Fibroblast of skin of right quadriceps (primary cell): ENCODE measurements at regions not wholly inside any gene's neighbourhood (a gene's known extent, or its start where the extent isn't known, plus 50 kb on each side); places are given as distances from the start of the nearest gene placed in this dataset.
"Not testable (repeated sequence)": the region's sequence is repeated elsewhere in the genome, so short reads cannot be mapped to it uniquely, and the experiment has no call there.

Experiments used
- DNase-seq: peaks from one replicate; pipeline ENCODE4 v3.0.0-alpha.2; 2013

DNA sequence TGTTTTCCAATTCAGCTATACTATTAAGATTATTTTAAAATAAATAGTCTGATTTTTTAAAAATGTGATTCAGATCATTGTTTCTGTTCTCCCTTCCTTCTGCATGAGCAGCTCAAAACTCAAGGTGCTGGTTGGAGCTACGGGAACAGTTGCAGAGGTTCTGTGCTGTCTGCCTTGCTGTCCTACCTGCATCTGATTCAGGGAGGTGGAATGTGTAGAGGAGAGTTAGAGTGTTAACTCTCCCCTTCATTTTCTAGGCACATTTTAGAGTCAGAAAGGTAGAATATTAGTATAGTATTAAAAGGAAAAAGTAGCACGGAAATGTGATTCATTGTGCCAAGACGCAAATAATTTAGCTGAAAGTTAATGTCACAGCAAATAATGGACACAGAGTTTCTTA, 188.1 kb upstream of the SLC35B3 start:
- no peak for DNase-seq

DNA sequence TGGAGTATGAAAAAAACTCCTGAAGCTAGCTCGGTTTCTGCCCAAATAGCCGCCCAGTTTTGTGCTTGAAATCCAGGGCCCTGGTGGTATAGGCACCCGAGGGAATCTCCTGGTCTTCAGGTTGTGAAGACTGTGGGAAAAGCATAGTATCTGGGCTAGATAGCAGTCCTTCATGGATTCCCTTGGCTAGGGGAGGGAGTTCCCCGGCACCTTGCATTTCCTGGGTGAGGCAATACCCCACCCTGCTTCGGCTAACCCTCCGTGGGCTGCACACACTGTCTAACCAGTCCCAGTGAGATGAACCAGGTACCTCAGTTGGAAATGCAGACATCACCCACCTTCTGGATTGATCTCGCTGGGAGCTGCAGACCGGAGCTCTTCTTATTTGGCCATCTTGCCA, 184.5 kb upstream of the SLC35B3 start:
- DNase-seq = no peak

DNA sequence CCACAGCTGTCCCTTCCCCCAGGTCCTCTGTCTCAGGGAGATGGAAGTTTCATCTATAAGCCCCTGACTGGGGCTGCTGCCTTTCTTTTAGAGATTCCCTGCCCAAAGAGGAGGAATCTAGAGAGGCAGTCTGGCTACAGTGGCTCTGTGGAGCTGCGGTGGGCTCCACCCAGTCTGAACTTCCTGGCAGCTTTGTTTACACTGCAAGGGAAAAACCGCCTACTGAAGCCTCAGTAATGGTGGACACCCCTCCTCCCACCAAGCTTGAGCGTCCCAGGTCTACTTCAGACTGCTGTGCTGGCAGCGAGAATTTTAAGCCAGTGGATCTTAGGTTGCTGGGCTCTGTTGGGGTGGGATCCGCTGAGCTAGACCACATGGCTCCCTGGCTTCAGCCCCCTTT, 184.1 kb upstream of the SLC35B3 start:
- DNase-seq = not testable (repeated sequence)

DNA sequence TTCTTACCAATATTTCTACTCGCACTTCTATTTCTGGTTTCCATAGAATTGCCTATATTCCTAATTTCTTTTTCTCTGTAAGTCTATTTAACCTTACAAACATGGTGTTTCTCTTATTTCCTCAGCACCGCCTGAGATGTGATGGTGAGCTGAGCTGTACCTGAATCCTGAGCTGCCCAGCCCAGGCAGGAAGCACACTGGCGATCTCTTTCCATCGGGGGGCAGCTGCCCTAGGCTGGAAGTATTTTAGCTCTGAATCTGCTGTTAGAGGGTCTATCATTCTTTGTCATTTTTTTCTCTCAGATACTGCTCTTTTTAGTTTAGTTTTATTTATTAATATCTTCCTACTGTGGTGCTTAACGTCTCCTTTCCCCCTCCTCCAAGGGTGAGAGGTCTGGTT, 173.4 kb upstream of the SLC35B3 start:
- DNase-seq = no peak

DNA sequence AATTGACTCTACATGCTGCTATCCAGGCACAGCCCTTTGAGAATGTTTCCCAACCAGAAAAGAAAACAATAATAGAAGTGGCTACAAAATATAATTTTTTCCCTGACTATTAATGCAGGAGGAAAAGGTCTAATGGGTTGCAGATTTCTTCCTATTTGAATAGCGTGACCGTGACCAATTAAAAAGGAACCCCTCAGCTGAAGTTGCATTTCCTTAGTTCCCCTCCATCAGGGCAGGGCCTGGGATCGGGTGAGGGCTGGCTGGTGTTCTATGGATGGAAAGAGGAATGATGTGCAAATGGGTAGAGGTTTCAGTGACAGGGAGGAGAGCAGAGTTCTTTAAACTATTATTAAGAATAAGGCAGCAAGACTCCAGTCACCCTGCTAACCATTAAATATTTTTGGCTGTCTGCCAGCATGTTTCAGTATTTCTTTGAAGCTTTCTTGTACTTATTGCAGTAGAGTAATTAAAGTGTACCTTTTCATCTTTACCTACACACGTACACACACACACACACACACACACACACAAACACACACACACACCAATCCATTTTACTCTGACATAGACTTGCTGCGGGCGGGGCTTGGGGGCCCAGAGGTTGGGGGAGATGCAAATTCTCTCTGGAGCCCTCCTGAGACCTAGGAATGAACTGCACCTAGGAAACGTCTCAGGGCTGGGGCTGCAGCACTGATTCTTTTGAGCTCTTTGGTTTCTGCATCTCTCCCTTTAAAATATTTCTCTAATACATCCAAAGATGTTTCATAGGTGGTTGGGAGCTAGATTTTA, 154.8 kb upstream of the SLC35B3 start:
- DNase-seq = no peak

DNA sequence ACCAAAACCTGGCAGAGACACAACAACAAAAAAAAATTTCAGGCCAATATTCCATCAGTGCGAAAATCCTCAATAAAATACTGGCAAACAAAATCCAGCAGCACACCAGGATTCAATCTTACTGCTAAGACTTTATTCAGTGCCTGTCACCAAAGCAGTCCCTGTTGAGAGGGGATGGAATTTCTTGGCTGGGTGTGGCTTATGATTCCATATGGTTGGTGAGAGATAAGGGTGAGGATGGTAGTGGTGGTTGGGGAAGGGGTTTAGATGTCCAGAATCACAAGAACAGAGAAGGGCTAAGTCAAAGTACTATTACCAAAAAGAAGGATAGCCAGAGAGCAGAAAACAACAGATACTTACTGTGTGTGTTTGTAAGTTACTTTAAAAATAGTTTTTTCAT, 152.8 kb upstream of the SLC35B3 start:
- DNase-seq = no peak

DNA sequence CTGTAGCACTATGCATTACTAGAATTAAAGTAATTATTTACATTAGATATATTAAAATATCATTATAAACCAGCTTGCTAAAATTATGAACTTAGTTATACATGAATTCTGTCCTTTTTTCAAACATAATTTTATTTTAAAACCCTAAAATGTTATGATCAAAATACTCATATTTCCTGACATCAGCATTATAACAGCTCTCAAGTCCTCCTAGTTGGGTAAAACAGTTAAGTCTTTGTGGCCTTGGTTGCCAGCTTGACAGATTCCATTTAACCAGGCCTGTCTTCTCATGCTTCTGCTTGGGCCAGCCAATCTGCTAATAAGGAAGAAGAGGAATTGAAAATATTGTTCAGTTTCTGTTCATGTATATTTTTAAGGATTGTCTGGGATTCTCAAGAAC, 147.9 kb upstream of the SLC35B3 start:
- DNase-seq = no peak

DNA sequence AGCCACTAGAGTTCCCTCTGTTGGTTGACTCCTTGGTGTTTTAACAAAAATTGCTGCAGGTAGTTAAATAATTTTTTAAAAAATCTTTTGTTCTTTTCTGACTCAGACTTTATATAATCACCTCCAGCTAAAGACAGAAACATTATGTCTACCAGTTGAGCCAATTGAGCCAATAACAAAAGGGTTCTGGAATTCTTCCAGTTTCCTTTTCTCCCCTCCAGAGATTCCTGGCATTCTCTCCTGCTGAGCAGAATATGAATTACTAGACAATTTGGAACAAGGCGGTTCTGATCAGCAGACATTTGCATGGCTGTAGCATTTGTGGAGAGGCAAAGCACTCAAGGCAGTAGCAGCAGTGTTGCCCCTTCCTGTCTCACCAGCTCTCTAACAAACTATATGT, 144.0 kb upstream of the SLC35B3 start:
- DNase-seq = no peak

DNA sequence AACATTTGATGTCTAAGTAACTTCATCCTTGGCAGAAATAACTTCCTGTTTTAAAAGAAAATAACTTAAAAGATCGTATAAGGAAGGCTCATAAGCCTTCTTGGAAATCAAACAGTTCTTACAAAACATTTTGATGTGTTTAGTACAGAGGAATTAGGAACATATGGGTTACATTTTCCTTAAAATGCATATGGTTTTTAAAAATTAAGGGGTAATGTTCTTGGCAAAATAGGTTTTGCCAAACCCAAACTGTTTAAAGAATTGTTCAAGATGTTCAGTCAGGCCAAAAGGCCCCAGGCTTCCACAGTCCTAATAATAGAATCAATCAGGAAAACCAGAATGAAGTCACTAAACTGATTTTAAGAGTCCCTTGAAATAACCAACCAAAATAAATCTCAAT, 142.7 kb upstream of the SLC35B3 start:
- DNase-seq = no peak

DNA sequence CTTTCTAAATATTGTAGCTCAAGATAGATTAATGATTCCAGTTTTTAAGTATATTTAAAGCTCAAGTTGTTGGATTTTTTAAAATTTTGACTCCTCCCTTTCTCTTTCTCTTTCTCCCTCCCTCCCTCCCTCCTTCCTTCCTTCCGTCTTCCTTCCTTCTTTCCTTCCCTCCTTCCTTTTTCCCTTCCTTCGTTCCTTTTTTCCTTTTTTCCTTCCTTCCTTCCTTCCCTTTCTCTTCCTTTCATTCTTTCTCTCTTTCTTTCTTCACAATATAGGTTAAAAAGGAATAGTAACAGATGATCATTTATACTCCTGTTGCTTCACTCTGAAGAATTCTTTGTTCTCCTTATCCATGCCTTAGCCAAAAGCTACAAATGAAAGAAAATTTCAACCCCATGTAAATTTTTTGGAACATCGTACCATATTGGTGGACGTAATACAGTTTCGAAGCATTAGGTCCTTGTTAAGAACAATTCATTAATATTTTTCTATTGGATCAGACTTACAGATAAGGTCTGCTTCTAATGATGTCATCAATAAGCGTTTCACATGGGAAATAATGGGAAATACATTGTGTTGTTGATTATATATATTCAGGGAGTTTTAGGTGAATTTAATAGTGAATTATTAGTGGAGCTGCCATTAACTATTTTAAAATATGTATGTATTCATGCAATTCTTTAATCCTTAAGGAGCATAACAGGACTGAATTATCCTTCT, 139.6 kb upstream of the SLC35B3 start:
- no peak for DNase-seq

DNA sequence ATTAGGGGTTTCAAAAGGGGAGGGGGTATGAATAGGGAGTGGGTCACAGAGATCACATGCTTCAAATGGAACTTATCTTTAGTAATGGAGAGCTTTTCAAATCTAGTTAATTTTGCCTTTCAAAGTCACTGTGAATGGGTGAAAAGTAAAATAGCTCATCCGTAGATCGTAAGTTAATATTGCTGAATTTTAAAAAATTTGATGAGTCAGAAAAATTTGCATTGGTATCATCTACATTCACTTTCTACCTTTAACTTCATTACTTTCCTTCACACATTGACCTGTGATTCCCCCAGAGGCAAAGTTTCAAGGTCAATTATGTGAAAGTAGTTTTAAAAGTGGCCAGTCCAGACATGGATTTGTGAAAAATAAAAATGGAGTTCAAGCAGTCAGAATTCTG, 139.0 kb upstream of the SLC35B3 start:
- DNase-seq = no peak

DNA sequence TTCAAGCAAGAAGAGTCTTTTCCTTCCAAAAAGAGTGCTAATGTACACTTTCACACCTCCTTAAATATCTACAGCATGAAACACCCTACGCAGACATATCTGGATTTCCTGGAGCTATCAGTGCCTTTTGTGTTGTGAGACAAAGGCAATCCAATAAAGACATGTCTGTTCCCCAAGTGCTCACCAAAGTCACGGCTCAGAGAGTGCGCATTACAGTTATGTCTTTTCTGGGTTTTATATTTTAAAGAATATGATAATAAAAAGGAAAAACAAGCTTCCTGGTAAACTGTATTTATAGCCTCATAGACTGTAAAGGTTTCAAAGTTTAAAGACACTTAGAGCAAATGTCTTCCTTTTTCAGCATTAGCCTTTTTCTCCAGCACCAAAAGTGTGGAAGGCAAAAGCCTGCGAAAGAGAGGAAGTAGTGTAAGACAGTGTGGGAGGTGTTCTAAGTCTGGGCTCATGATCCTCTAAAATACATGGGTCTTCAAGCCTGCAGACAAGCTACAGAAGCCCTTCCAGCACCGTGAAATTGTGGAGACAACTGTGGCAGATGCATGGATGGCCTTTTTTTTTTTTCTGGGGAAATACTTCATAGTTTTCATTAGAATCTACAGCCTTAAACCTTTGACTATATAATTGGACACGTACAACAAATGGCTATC, 135.0 kb upstream of the SLC35B3 start:
- no peak for DNase-seq

DNA sequence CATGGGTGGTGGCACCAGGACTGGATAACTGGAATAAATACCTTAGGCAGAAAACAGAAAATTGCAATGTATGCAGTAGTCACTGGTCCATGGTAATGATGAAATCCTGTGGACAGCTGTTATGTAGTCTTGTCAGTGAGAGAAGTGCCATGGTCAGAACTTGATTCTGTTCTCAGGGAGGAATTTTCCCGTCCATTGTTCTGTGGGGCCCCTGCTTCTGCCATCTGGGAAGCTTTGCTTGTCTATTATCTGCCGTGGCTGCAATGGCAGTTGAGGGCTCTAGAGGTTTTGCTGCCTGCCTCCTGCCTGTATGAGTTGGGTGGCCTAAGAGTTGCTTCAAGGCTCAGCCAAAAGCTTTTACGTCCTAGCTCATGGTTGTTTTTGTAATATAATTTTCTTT, 126.8 kb upstream of the SLC35B3 start:
- DNase-seq = no peak

DNA sequence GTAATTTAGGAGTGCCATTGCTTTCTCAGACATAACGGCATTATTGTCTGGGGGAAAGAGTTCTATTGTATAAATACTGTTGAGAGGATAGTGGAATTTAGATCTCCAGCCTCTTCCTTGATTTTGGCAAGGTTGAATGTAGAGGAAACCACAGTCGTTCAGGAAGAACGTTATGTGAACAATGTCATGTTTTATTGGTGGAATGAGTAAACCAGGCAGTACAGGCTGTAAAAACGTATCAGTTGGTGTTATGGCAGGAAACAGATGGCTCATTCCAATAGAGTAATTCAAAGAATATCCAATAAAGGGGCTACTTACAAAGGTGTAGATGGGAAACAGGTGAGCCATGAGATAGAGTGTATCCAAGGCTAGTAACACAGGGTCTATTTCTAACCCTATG, 123.6 kb upstream of the SLC35B3 start:
- DNase-seq = no peak

DNA sequence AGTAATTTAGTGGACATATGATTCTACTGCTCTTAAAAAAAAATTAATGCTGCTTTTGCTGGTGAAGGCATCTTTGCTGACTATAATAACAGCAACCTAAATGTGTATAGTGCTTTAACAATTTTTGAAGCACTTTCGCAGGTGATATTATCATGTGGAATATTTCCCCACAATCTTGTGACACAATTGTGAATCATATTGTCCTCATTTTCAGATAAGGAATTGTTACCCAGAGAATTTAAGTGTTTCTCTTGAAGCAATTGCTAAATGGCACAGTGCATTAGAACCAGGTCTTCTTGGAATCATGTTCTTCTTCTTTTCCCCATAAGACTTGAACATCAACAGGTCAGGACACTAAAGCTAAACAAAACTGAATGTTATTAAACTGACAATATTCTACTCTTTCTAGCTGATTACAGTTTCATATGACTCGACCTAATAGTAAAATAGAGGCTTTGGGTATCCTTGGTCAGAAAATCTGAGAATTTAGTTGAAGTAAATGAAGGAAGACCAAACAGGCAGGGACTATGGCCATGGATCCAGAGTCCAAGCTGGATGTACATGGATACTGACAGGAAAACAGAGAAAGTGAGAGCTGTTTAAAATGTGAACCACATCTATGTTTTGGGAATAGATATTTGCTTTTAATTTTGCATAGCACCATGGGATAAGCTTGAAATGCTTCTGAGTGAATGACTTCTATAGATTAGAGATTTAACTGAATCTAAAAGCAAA, 121.8 kb upstream of the SLC35B3 start:
- DNase-seq = no peak

DNA sequence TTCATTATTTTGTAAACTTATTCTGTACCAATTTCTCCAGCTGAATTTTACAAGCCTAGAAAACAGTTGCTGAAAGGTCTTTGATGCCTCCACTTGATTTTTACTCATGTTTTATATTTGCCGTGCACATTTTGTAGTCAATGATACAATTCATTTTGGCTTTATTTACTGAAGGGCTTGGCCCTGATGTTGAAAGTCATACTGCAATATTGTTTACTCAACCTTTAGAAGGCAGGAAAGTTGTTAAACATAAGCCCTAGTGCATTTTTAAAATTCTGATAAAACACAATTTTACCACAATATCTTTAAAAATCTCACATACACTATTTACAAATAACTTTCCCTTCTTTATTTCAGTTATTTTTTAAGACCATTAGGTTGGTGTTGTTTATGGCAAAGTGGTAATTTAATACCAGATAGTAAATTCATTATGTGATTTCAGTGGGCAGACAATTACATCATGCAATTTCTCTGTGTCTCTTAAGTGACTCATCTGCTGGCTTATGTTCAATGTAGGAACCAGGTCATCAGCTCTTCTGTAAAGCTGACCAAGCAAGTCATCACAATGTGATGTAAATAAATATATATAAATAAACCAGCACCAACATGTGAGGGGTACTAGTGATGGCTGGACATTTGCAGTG, 121.1 kb upstream of the SLC35B3 start:
- peak; percentile 15 for DNase-seq

DNA sequence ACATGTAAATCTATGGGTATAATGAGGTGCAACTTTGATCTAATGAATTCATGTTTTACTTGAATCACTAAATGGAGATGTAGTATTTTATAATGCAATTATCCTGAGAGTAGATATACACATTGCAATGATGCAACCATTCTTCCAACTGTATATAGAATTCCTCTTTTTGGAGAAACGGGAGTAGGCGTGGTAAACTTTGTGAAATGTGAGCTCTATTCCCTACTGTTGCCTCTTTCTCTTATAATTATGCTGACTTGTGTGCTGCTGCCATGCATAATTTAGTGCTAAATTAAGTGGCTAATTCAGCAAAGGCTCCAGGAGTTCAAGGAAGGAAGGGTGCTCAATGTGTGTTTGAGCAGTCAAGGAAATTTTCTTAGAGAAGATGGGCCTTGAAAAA, 116.6 kb upstream of the SLC35B3 start:
- no peak for DNase-seq

DNA sequence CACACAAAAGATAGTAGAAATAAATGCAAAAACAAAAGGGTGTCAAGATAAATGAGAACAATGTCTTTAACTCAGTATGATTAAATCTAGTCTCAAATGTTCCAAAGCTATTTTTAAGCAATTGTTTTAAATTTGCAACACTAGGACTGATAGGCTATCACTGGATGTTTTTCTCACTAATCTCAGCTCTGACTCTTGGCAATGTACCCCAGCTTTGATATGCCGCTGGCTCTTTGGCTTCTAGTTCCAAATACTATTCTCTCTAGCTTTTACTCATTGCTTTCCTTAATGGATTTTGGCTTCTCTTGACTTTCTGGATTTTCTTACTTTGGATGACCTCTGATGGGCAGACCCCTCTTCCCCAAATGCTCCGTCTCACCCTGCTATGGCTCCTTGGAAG, 116.0 kb upstream of the SLC35B3 start:
- DNase-seq = no peak

DNA sequence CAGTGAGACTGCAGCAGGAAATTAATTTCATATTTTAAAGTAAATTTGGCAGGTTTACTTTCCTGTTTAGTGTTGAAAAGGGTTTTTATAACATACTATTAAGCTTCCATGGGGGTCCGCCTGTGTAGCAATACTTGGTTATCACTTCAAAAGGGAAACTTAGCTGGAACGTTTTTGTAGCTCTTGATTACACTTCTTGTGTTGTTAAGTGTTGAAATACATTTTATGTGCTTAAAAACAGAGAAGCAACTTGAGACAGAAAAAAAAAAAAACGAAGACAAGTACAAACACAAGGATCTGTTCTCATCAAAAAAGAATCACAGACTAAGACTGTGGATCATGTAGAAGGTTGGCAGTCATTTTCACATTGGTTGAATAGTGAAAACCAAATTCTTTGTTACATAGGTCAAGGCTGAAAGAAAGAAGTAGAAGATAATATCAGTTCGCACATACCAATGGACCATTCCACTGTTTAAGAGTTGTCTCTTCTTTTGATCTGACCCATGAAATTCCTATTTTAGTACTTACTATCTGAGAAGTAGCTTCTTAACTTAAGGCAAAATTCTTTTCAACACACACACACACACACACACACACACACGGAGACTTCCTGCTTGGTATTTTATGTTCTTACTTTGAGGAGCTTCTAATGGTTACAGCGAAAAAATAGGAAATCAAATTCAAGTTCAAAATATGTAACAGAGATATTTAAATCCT, 113.9 kb upstream of the SLC35B3 start:
- DNase-seq = no peak

DNA sequence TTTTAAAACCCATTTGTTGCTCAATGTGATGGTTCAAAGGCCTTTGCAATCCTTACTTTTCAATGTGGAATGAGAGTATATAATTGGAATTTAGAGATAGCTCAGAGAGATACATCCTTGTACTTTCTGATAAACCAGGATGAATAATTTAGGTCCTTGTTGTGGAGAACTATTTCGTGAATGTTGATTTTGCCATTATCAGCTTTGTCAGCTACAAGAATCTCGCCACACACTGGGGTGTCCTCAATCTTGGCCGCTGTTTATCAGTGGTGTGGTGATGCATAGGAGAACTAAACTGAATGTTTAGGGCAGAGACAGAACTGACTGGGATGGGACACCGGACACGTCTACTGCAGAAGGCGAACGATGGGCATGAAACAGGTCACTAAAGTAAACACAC, 111.2 kb upstream of the SLC35B3 start:
- no peak for DNase-seq

DNA sequence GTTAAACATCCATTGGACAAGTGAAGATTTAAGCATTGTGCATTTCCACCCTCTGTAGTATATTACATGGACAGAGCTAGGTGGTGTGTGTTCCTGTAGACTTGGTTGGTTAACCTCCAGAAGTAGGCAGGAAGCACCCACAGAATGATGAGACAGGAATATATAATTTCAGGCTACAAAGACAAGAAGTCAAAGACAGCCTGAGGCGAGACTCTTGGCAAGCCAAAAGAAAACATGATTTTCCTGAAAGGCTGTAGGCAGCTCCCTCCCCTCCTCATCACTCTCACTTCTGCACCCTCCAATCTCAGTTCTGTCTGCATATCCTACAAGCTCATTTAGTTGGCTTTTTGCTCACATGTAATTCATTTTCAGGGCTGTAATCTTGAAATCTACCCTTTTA, 110.0 kb upstream of the SLC35B3 start:
- no peak for DNase-seq

DNA sequence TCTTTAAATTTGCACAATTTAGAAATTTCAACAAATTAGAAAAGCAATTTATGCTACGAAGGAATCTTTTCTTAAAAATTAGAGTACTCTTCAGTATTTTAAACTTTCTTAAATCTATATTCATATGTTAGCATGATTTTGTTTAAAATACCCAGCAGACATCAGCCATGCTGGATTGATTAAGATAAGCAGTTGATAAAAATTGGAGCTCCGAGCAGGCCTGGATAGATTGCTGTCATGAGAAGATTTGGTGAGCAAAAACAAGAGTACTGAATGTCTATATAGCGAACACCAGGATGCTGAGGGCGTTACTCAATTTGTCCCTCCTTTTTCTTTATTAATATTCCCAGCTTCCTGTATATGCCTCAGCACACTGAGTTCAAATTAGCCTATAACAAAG, 108.4 kb upstream of the SLC35B3 start:
- DNase-seq = no peak
